Testis (tissue), 2 donors: ENCODE measurements at regions not wholly inside any gene's neighbourhood (a gene's known extent, or its start where the extent isn't known, plus 50 kb on each side); places are given as distances from the start of the nearest gene placed in this dataset.

ENCODE experiments used
- DNase-seq: peaks from one replicate; pipeline ENCODE4 v3.0.0-alpha.2; 2019
- H3K27ac ChIP-seq, 2 donors: fragments of 200-600 bp; sonication (generic); one replicate each; pipeline ENCODE4 v1.5.1; 2019
- H3K27me3 ChIP-seq: fragments of 200-600 bp; sonication (generic); one replicate; pipeline ENCODE4 v1.5.1; 2019
- H3K36me3 ChIP-seq: fragments of 200-600 bp; sonication (generic); one replicate; pipeline ENCODE4 v1.5.1; 2017; ENCODE audit warnings: low read depth; ENCODE audit errors: missing control alignments
- H3K4me1 ChIP-seq: fragments of 200-600 bp; sonication (generic); one replicate; pipeline ENCODE4 v1.5.1; 2019
- H3K4me3 ChIP-seq, 2 donors: fragments of 200-600 bp; sonication (generic); one replicate each; pipeline ENCODE4 v1.5.1; 2017 to 2019
- H3K9me3 ChIP-seq: fragments of 200-600 bp; sonication (generic); one replicate; pipeline ENCODE4 v1.5.1; 2017
- POLR2A ChIP-seq: fragments of 450-650 bp; IDR thresholded peaks from one replicate; pipeline ENCODE4 v1.6.1; 2017; ENCODE audit warnings: antibody characterized with exemption, mild to moderate bottlenecking, moderate library complexity
- whole genome bisulfite sequencing, 2 donors: methylation state at CpG; one replicate each; pipeline ENCODE4 v1.1.5; 2018; 5-methylcytosine and 5-hydroxymethylcytosine counted together
- intact Hi-C: fragments of 100-400 bp; cut with DNase I; formaldehyde crosslinking; loops from one replicate; pipeline ENCODE4 v1.15.1; 2023; ENCODE audit warnings: low total_unique reads
- TF ChIP-seq, protein P1 (sequence below), 3 experiments: fragments of 450-650 bp in 2 of 3; fragments of 200-600 bp in 1 of 3; sonication (generic) in 1 of 3; IDR thresholded peaks; one replicate each; pipeline ENCODE4 v1.5.1; 2016 to 2019; ENCODE audit warnings: antibody characterized with exemption in 3 of 3, mild to moderate bottlenecking in 2 of 3, moderate library complexity in 1 of 3

GRCh38 chr7:68730964-68731363, 867.3 kb upstream of the AUTS2 start:
- no peak overlapping the region for H3K4me3 ChIP-seq
- H3K36me3 ChIP-seq, result no peaks in the 10 kb centered on the region
- H3K9me3 ChIP-seq, result no peaks in the 10 kb centered on the region
- no peak for DNase-seq
- intact Hi-C loops, result no loop called here
- TF ChIP-seq, protein P1, sequence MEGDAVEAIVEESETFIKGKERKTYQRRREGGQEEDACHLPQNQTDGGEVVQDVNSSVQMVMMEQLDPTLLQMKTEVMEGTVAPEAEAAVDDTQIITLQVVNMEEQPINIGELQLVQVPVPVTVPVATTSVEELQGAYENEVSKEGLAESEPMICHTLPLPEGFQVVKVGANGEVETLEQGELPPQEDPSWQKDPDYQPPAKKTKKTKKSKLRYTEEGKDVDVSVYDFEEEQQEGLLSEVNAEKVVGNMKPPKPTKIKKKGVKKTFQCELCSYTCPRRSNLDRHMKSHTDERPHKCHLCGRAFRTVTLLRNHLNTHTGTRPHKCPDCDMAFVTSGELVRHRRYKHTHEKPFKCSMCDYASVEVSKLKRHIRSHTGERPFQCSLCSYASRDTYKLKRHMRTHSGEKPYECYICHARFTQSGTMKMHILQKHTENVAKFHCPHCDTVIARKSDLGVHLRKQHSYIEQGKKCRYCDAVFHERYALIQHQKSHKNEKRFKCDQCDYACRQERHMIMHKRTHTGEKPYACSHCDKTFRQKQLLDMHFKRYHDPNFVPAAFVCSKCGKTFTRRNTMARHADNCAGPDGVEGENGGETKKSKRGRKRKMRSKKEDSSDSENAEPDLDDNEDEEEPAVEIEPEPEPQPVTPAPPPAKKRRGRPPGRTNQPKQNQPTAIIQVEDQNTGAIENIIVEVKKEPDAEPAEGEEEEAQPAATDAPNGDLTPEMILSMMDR (IDR thresholded peaks at IDR 0.05), result no peak
- TF ChIP-seq POLR2A, result no peak
- H3K27ac ChIP-seq, result no peak overlapping the region
- peaks cover 7% of the 10 kb centered on the region for H3K4me1 ChIP-seq
- H3K27me3 ChIP-seq, result no peaks in the 10 kb centered on the region

- Histone ChIP-seq H3K27me3 (no peaks in the 10 kb centered on the region), H3K36me3 (no peaks in the 10 kb centered on the region), H3K9me3 (no peaks in the 10 kb centered on the region), H3K4me1 (peaks cover 7% of the 10 kb centered on the region), H3K4me3 (no peak overlapping the region), H3K27ac (no peak overlapping the region)
- no peak for DNase-seq
- intact Hi-C loops, result no loop called here
- WGBS, 2 donors, result 28 to 47% methylated on average over 8 of the region's 8 CpGs
- TF ChIP-seq POLR2A, result no peak
- TF ChIP-seq, protein P1 (IDR thresholded peaks at IDR 0.05), result no peak
These were observed 864.8 kb upstream of the AUTS2 start for GRCh38 chr7:68733219-68734153.

DNA sequence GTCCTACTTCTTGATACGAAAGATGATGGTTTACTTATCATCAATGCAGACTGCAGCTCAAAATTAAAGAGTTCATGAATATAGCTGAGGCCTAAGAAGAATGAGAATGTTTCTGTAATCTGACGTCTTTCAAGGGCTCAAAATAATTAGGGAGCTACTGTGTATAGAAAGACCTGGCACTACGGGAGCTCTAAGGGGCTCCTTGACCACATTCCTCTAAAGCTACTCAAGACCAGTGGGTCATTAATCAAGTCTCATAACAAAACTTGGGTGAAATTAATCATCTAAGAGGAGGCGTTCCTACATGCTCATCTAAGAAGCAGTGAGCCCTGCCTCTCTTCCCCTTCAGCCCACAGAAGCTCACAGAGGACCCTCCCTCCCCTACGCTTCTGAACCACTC, 863.8 kb upstream of the AUTS2 start:
- Histone ChIP-seq H3K4me1 (peaks cover 7% of the 10 kb centered on the region), H3K9me3 (no peaks in the 10 kb centered on the region), H3K36me3 (no peaks in the 10 kb centered on the region), H3K27me3 (no peaks in the 10 kb centered on the region), H3K27ac (no peak overlapping the region), H3K4me3 (no peak overlapping the region)
- DNase-seq, result no peak
- intact Hi-C loops, result no loop called here
- WGBS, 2 donors, result 87 to 91% methylated on average over 5 of the region's 5 CpGs
- TF ChIP-seq, protein P1 (IDR thresholded peaks at IDR 0.05), result no peak
- TF ChIP-seq POLR2A, result no peak

DNA sequence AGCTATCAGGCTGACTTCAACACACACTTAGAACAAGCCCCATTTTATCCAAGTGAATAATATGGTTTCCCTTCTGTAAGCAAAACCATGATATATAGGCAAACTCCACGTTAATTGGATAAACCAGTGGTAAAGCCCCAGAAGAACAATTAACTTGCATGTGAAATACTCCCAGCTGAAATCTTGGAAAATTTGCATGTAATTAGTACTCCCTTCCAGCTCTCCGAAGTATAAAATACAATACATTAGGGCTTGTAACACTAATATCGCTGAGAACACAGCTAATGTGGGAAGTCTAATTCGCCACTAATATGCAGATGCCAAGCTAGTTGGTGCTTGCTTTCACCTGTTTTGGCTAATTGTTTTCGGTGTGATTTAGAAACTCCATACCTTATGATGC, 859.0 kb upstream of the AUTS2 start:
- no peak for DNase-seq
- H3K27ac ChIP-seq, result no peak overlapping the region
- H3K9me3 ChIP-seq, result no peaks in the 10 kb centered on the region
- no peaks in the 10 kb centered on the region for H3K36me3 ChIP-seq
- no peak overlapping the region for H3K4me3 ChIP-seq
- no peak for TF ChIP-seq POLR2A
- TF ChIP-seq, protein P1 (IDR thresholded peaks at IDR 0.05), result no peak
- WGBS, 2 donors, result 88 to 89% methylated on average over 5 of the region's 5 CpGs
- no peaks in the 10 kb centered on the region for H3K4me1 ChIP-seq
- intact Hi-C loops, result no loop called here
- no peaks in the 10 kb centered on the region for H3K27me3 ChIP-seq

GRCh38 chr7:68744036-68744435, 854.2 kb upstream of the AUTS2 start:
- TF ChIP-seq POLR2A, result no peak
- TF ChIP-seq, protein P1 (IDR thresholded peaks at IDR 0.05), result no peak
- intact Hi-C loops, result no loop called here
- H3K27me3 ChIP-seq, result no peaks in the 10 kb centered on the region
- no peak overlapping the region for H3K27ac ChIP-seq
- DNase-seq, result no peak
- no peaks in the 10 kb centered on the region for H3K9me3 ChIP-seq
- H3K4me3 ChIP-seq, result no peak overlapping the region
- H3K4me1 ChIP-seq, result no peaks in the 10 kb centered on the region
- no peaks in the 10 kb centered on the region for H3K36me3 ChIP-seq
- 61 to 78% methylated on average over 5 of the region's 5 CpGs for WGBS, 2 donors
